GM10248 (cell line): ENCODE measurements at regions not wholly inside any gene's neighbourhood (a gene's known extent, or its start where the extent isn't known, plus 50 kb on each side); places are given as distances from the start of the nearest gene placed in this dataset.

ENCODE experiments used
- CTCF ChIA-PET: fragments of 300-600 bp; sonication (Branson Sonifier 250); formaldehyde crosslinking; extraction: SDS; loops from one replicate; lab custom pipeline; 2021; ENCODE audit warnings: antibody characterized with exemption; lab: Yijun Ruan, JAX
- POLR2A ChIA-PET: fragments of 350-650 bp; sonication (Branson Sonifier 250); formaldehyde crosslinking; extraction: SDS; loops from one replicate; lab custom pipeline; 2020; ENCODE audit warnings: antibody characterized with exemption; lab: Yijun Ruan, JAX
- DNase-seq: peaks from one replicate; pipeline ENCODE4 v3.0.0; 2012; ENCODE audit errors: extremely low spot score
- TF ChIP-seq, protein P1 (sequence below): IDR thresholded peaks from 2 replicates; pipeline ENCODE4 v1.5.1; 2012; ENCODE audit warnings: mild to moderate bottlenecking, low read depth; ENCODE audit errors: extremely low read depth, missing control alignments, control extremely low read depth

DNA sequence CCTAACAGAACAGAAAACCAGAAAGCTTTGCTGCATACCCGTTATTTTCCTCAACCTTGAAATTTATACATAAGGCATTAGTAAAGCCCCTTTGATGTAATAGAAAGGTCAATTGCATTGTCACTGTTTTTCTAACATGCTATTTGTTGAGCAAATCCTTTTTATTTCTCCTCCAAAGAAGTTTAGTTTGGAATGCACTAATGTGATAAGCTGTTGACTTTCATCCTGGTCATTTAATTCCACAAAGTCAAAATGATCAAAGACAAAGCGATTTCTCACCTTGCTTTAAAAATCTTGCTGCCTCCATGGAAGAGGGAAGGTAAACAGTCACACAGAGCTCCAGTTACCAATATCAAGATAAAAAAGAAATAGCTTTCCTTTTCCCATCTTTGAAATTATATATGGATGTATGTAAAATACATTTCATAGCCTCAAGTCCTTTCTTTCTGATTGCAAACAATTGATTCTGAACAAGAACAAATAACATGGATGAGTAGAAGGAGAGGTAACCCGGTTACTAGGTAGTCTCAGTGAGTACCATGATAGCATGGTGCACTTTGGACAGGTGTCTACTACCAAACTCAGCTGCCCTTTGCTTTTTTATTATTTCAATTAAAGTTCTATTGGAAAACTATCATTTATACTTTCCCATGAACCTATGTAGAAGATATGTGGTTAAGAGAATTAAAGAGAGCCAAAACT, 452.7 kb downstream of the STK39 start:
- POLR2A ChIA-PET = no interaction called here
- TF ChIP-seq, protein P1, sequence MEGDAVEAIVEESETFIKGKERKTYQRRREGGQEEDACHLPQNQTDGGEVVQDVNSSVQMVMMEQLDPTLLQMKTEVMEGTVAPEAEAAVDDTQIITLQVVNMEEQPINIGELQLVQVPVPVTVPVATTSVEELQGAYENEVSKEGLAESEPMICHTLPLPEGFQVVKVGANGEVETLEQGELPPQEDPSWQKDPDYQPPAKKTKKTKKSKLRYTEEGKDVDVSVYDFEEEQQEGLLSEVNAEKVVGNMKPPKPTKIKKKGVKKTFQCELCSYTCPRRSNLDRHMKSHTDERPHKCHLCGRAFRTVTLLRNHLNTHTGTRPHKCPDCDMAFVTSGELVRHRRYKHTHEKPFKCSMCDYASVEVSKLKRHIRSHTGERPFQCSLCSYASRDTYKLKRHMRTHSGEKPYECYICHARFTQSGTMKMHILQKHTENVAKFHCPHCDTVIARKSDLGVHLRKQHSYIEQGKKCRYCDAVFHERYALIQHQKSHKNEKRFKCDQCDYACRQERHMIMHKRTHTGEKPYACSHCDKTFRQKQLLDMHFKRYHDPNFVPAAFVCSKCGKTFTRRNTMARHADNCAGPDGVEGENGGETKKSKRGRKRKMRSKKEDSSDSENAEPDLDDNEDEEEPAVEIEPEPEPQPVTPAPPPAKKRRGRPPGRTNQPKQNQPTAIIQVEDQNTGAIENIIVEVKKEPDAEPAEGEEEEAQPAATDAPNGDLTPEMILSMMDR = no peak
- DNase-seq = no peak
- CTCF ChIA-PET = interaction anchor here (1.2 kb wide), 1 partner anchor 8 kb away, joined by 3 read pairs; no protein-coding TSS in a partner anchor

DNA sequence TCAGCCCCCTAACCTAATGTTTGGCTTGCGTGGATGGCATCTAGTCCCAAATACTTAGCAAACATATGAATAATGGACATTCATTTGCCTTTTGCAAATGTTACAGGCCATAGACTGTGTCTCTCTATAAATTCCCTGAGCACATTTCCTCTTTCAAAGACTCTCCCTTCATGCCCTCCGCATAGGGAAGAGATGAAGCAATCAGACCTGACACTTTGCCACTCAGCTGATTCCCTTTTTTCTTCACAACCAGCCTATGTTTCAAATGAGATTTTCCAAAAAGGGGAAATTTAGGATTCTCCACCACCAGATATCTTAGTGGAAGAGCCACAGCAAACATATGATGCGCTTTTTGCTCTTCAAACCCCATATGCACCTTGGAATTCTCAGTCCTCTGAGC, 453.7 kb downstream of the STK39 start:
- TF ChIP-seq, protein P1 = no peak
- CTCF ChIA-PET = interaction anchor here (1.2 kb wide), 1 partner anchor 9 kb away, joined by 3 read pairs; no protein-coding TSS in a partner anchor
- POLR2A ChIA-PET = no interaction called here
- no peak for DNase-seq

DNA sequence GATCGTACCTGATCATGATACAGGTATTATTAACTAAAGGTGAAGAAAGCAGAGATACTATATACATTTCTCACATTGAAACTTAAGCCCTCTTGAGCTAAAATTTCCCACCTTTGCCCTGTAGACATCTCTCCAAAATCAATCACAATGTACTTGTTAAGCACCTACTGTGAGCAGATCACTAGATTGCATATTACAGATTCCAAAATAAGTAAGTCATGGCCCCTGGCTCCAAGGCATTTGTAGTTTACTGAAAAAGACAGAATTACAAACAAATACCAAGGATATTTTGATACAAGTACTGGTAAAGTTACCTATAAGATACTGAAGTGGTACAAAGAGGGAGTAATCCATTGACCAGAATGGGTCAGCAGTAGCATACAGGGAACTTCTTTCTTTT, 455.3 kb downstream of the STK39 start:
- TF ChIP-seq, protein P1 = no peak
- no peak for DNase-seq
- POLR2A ChIA-PET = no interaction called here
- CTCF ChIA-PET = no interaction called here

DNA sequence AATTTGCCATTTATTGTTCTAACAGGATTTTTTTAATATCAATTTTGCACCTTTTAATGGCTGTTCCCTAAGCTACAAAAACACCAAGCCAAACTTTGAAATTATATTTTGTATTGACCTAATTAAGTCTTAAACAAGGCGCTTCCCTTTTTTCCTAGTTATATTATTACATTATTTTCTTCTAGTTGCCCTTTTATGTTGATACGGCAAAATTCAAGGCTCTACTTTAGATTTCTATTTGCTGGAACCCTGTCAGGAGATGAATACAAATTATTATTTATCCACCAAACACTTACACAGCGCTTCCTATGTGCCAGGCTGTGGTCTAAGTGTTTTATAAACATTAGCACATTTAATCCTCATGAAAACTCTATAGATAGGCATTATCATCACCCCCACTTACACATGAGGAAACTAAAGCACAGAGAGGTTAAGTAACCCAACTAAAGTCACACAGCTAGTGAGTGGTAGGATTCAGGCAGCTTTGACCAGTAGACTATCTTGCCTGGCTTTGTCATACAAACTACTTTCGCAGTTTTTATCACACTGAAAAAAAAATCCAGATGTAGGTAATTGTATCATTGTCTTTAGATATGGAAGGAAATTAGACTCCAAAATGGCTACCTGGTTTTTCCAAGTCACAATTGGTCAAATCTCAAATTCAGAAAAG, 456.5 kb downstream of the STK39 start:
- ChIA-PET CTCF (no interaction called here), POLR2A (no interaction called here)
- no peak for DNase-seq
- TF ChIP-seq, protein P1 = no peak

DNA sequence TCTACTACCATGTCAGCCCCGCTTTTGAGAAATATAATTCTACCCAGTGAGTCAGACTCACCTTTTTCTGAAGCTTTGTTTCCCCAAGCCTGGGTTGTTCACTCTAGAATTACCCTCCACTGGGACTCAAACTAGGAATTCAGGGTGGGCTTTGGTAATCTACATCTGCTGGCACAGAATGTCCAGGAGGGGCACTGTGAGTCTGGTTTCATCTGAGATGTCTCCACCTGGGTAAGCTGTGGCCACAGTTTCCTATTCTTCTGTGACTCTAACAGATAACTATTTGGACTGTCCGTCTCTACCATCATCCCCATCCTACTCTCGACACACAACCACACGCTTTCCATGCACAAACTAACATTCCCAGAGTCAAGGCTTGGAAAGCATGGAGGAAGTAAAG, 457.2 kb downstream of the STK39 start:
- POLR2A ChIA-PET = no interaction called here
- CTCF ChIA-PET = no interaction called here
- DNase-seq = no peak
- TF ChIP-seq, protein P1 = no peak

DNA sequence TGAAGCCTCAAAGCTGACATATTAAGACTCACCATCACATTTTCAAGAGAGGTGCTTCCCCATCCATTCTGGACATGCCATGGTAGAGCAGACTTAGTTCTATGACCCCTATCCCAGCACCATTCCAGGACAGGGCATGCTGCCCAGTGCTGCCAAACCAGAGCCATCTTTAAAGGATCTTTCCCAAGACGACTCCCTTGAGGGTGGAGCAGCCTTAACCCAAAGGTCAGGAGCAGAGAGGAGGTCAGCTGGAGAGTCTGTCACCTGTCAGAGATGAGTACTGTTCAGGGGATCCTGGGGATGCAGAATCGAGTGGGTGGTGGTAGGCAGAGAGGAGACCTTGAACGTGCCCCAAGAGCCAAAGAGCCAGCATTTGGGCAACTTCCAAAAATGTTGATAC, 459.8 kb downstream of the STK39 start:
- CTCF ChIA-PET = interaction anchor here (1.8 kb wide), 1 partner anchor 15 kb away, joined by 3 read pairs; no protein-coding TSS in a partner anchor
- TF ChIP-seq, protein P1 = no peak
- DNase-seq = no peak
- POLR2A ChIA-PET = no interaction called here
